A549 (cell line): ENCODE measurements at regions not wholly inside any gene's neighbourhood (a gene's known extent, or its start where the extent isn't known, plus 50 kb on each side); places are given as distances from the start of the nearest gene placed in this dataset.

Source experiments
- ATAC-seq, 2 experiments: fragments of 200-7000 bp in 1 of 2; fragments of >200 bp in 1 of 2; cut with Nextera tagmentation in 1 of 2; cut with Tn5 transposase in 1 of 2; 3 replicates each; pipeline versions ENCODE4 v1.8.0 to v1.9.1; 2018 to 2020; ENCODE audit warnings: mild to moderate bottlenecking in 1 of 2, moderate library complexity in 1 of 2
- CTCF ChIA-PET: fragments of 300-600 bp; sonication (Branson Sonifier 250); formaldehyde crosslinking; extraction: SDS; loops from one replicate; lab custom pipeline; 2021; ENCODE audit warnings: antibody characterized with exemption, inconsistent platforms; lab: Yijun Ruan, JAX
- POLR2A ChIA-PET: fragments of 350-600 bp; formaldehyde crosslinking; extraction: SDS; loops from one replicate; lab custom pipeline; 2021; ENCODE audit warnings: antibody characterized with exemption, inconsistent platforms; lab: Yijun Ruan, JAX
- DNase-seq, 2 experiments: peaks; one replicate each; pipeline versions ENCODE4 v3.0.0 to v3.0.0-alpha.2; 2011 to 2016; ENCODE audit warnings: low read depth in 1 of 2, low spot score in 1 of 2
- FAIRE-seq: peaks from 2 replicates; lab custom pipeline; 2011; peaks lifted over from hg19 to GRCh38; lab: Jason Lieb, UNC
- H3K27ac ChIP-seq, 2 experiments: fragments of >200 bp; sonication (Bioruptor Twin); formaldehyde crosslinking; 3 replicates each; pipeline ENCODE4 v1.5.1; 2016 to 2017
- H3K4me1 ChIP-seq: fragments of >200 bp; sonication (Bioruptor Twin); formaldehyde crosslinking; 3 replicates; pipeline ENCODE4 v1.6.1; 2016
- H3K4me2 ChIP-seq: fragments of >200 bp; sonication (Bioruptor Twin); formaldehyde crosslinking; 3 replicates; pipeline ENCODE4 v1.6.1; 2016
- H3K4me3 ChIP-seq: fragments of >200 bp; sonication (Bioruptor Twin); formaldehyde crosslinking; 3 replicates; pipeline ENCODE4 v1.5.1; 2016
- H3K9me3 ChIP-seq: fragments of >200 bp; sonication (Bioruptor Twin); formaldehyde crosslinking; 3 replicates; pipeline ENCODE4 v1.6.1; 2016
- BCL3 ChIP-seq: fragments of >200 bp; sonication (Bioruptor Twin); formaldehyde crosslinking; IDR thresholded peaks from 3 replicates; pipeline ENCODE4 v1.6.1; 2016
- CBX2 ChIP-seq: fragments of 200-600 bp; sonication (generic); IDR thresholded peaks from 2 replicates; pipeline ENCODE4 v1.6.1; 2016; ENCODE audit warnings: low read depth, mild to moderate bottlenecking, borderline replicate concordance
- CBX8 ChIP-seq: fragments of 200-600 bp; sonication (generic); IDR thresholded peaks from 2 replicates; pipeline ENCODE4 v1.6.1; 2016
- ELK1 ChIP-seq: fragments of 150-350 bp; IDR thresholded peaks from 2 replicates; pipeline ENCODE4 v1.6.1; 2014; ENCODE audit warnings: low read depth, mild to moderate bottlenecking, low read length
- FOSB ChIP-seq: fragments of 250-450 bp; sonication (Bioruptor Pico); IDR thresholded peaks from 2 replicates; pipeline ENCODE4 v1.5.0; 2020; ENCODE audit warnings: mild to moderate bottlenecking, moderate library complexity
- FOSL2 ChIP-seq, 2 experiments: fragments of 450-650 bp in 1 of 2; fragments of >200 bp in 1 of 2; sonication (Bioruptor Twin) in 1 of 2; formaldehyde crosslinking; IDR thresholded peaks; 2 replicates each; pipeline versions ENCODE4 v1.5.0 to v1.6.1; 2016 to 2020; ENCODE audit warnings: mild to moderate bottlenecking in 1 of 2, moderate library complexity in 1 of 2
- GATA3 ChIP-seq: IDR thresholded peaks from 2 replicates; pipeline ENCODE4 v1.6.1; 2012; ENCODE audit warnings: borderline replicate concordance
- HDAC2 ChIP-seq: fragments of 200-600 bp; sonication (generic); IDR thresholded peaks from 2 replicates; pipeline ENCODE4 v1.6.1; 2016
- HOXB13 ChIP-seq: fragments of 250-450 bp; sonication (Bioruptor Pico); IDR thresholded peaks from 2 replicates; pipeline ENCODE4 v1.5.0; 2020; ENCODE audit warnings: low read depth, mild to moderate bottlenecking, moderate library complexity
- KDM5A ChIP-seq: fragments of 200-600 bp; sonication (generic); IDR thresholded peaks from 2 replicates; pipeline ENCODE4 v1.6.1; 2016; ENCODE audit warnings: antibody characterized with exemption, mild to moderate bottlenecking
- MAZ ChIP-seq: fragments of 150-350 bp; IDR thresholded peaks from 2 replicates; pipeline ENCODE4 v1.6.1; 2014; ENCODE audit warnings: antibody characterized with exemption, low read depth, low read length, borderline replicate concordance
- NPAS2 ChIP-seq: fragments of 250-450 bp; sonication (Bioruptor Pico); IDR thresholded peaks from 2 replicates; pipeline ENCODE4 v1.8.0; 2022; ENCODE audit warnings: mild to moderate bottlenecking, moderate library complexity, borderline replicate concordance
- PBX3 ChIP-seq: IDR thresholded peaks from 2 replicates; pipeline ENCODE4 v1.6.1; 2012
- POLR2A ChIP-seq: IDR thresholded peaks from 2 replicates; pipeline ENCODE4 v1.6.1; 2012; ENCODE audit warnings: mild to moderate bottlenecking, low read length
- RAD21 ChIP-seq, 2 experiments: fragments of >200 bp in 1 of 2; sonication (Bioruptor Twin) in 1 of 2; formaldehyde crosslinking in 1 of 2; IDR thresholded peaks in 1 of 2; conservative IDR thresholded peaks in 1 of 2; 2 replicates in 1 of 2; 3 replicates in 1 of 2; pipeline ENCODE4 v1.6.1; 2012 to 2018; ENCODE audit warnings: inconsistent platforms in 1 of 2
- RARB ChIP-seq: fragments of 250-450 bp; sonication (Bioruptor Pico); IDR thresholded peaks from 2 replicates; pipeline ENCODE4 v1.8.0; 2021; ENCODE audit warnings: mild to moderate bottlenecking, moderate library complexity
- RCOR1 ChIP-seq: fragments of 150-350 bp; IDR thresholded peaks from 2 replicates; pipeline ENCODE4 v1.6.1; 2014; ENCODE audit warnings: antibody characterized with exemption, low read length, low read depth
- RFX5 ChIP-seq: fragments of 450-650 bp; IDR thresholded peaks from 2 replicates; pipeline ENCODE4 v1.7.1; 2014; ENCODE audit warnings: antibody characterized with exemption, mild to moderate bottlenecking, moderate library complexity
- RNF2 ChIP-seq: fragments of 200-600 bp; sonication (generic); IDR thresholded peaks from 2 replicates; pipeline ENCODE4 v1.6.1; 2016; ENCODE audit warnings: low read depth, mild to moderate bottlenecking, antibody characterized with exemption, moderate library complexity, borderline replicate concordance
- SMC3 ChIP-seq: fragments of >200 bp; sonication (Bioruptor Twin); formaldehyde crosslinking; IDR thresholded peaks from 3 replicates; pipeline ENCODE4 v1.6.1; 2018; ENCODE audit warnings: inconsistent platforms
- USF2 ChIP-seq: fragments of 450-650 bp; IDR thresholded peaks from 2 replicates; pipeline ENCODE4 v1.6.1; 2014; ENCODE audit warnings: antibody characterized with exemption
- ZNF302 ChIP-seq: fragments of 250-450 bp; sonication (Bioruptor Pico); IDR thresholded peaks from 2 replicates; pipeline ENCODE4 v1.9.0; 2021; ENCODE audit warnings: inconsistent platforms, mild to moderate bottlenecking, moderate library complexity
- ZSCAN20 ChIP-seq: fragments of 250-450 bp; sonication (Bioruptor Pico); IDR thresholded peaks from 2 replicates; pipeline ENCODE4 v1.8.0; 2022; ENCODE audit warnings: mild to moderate bottlenecking, moderate library complexity
- WGBS: methylation state at CpG from one replicate; pipeline ENCODE4 v1.1.6; 2017; ENCODE audit errors: missing lambda C conversion rate; 5-methylcytosine and 5-hydroxymethylcytosine counted together

- no peak overlapping the region for H3K4me2 ChIP-seq
- WGBS, result 77% methylated on average over 2 of the region's 2 CpGs
- DNase-seq (no peak), ATAC-seq (no peak), FAIRE-seq (no peak)
- peaks cover 11% of the 10 kb centered on the region for H3K9me3 ChIP-seq
- no peak overlapping the region for H3K27ac ChIP-seq
- ChIA-PET POLR2A (no interaction called here), CTCF (no interaction called here)
- TF ChIP-seq HOXB13 (CRISPR knock-in tag), result no peak
- TF ChIP-seq ZSCAN20 (CRISPR knock-in tag), result no peak
- no peak for TF ChIP-seq GATA3
- TF ChIP-seq ELK1, result no peak
- TF ChIP-seq RCOR1, result no peak
- no peak for TF ChIP-seq RNF2
- TF ChIP-seq POLR2A, result no peak
- TF ChIP-seq RFX5, result no peak
- TF ChIP-seq FOSB (CRISPR knock-in tag), result no peak
- TF ChIP-seq MAZ, result no peak
- no peak for TF ChIP-seq KDM5A
- no peak for TF ChIP-seq PBX3
- no peak for TF ChIP-seq BCL3
- no peak for TF ChIP-seq NPAS2 (CRISPR knock-in tag)
- H3K4me1 ChIP-seq, result no peaks in the 10 kb centered on the region; the same call in 2 of the 3 replicates
- no peak overlapping the region for H3K4me3 ChIP-seq
Measured at GRCh38 chr9:107948601-107949000, 459.0 kb upstream of the KLF4 start.

- DNase-seq (no peak), FAIRE-seq (no peak), ATAC-seq (no peak)
- no peak overlapping the region for H3K27ac ChIP-seq
- H3K4me1 ChIP-seq, result no peaks in the 10 kb centered on the region; the same call in 2 of the 3 replicates
- POLR2A ChIA-PET, result no interaction called here
- H3K4me2 ChIP-seq, result no peak overlapping the region
- WGBS, result 59% methylated on average over 6 of the region's 6 CpGs
- no peak for TF ChIP-seq RARB (CRISPR knock-in tag)
- no peak for TF ChIP-seq KDM5A
- TF ChIP-seq BCL3, result no peak
- TF ChIP-seq POLR2A, result no peak
- TF ChIP-seq FOSL2 (IDR thresholded peaks at IDR 0.05), result no peak
- no peak for TF ChIP-seq FOSL2 (CRISPR knock-in tag; IDR thresholded peaks at IDR 0.05)
- TF ChIP-seq HDAC2, result no peak
- TF ChIP-seq CBX2, result no peak
- TF ChIP-seq USF2, result no peak
- TF ChIP-seq RAD21 (conservative IDR thresholded peaks at IDR 0.05 in 1 of 2, IDR thresholded peaks at IDR 0.05 in 1 of 2), result no peak
- no peak for TF ChIP-seq SMC3
- no peak for TF ChIP-seq CBX8
- TF ChIP-seq ZNF302 (CRISPR knock-in tag), result no peak
- no peak for TF ChIP-seq ELK1
- no peak overlapping the region for H3K4me3 ChIP-seq
- CTCF ChIA-PET, result no interaction called here
- H3K9me3 ChIP-seq, result peaks cover 11% of the 10 kb centered on the region
Measured at GRCh38 chr9:107948086-107948485, 458.5 kb upstream of the KLF4 start.
